ENCODE measurements at regions not wholly inside any gene's neighbourhood (a gene's known extent, or its start where the extent isn't known, plus 50 kb on each side); places are given as distances from the start of the nearest gene placed in this dataset.
"Not testable (repeated sequence)": the region's sequence is repeated elsewhere in the genome, so short reads cannot be mapped to it uniquely, and the experiment has no call there.

DNA sequence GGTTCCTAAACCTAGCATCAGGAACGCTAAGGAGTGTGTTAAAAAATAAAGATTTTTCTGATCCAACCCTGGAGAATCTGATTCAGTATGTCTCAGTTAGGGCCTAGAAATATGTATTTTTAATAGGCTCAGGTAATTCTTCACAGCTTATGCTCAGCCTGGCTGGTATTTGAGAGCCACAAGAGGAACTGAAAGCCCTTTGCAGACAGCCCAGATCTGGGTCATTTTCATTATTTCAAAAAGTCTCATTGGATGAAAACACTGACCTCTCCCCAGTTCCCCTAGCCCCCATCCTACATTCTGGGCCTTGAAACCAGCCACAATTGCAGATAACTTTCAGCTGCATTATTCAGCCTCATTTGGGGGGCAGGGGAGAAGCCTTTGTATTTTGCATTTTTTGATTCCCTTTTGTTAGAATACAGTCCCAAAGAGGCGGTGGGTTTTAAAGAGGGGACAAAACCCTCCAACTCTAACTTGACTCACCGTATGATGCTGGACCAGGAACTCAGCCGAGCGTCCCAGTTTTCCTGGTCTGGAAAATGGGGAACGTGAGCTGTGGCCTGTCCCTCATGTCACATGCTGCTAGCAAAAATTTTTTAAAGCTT, 66.0 kb upstream of the LARGE1 start:
- DNase-seq (ENCODE audit: low read depth, low spot score), result no peak
- H3K4me3 ChIP-seq (ENCODE audit: low read depth, low read length), result no peak overlapping the region
- TF ChIP-seq, protein P1, sequence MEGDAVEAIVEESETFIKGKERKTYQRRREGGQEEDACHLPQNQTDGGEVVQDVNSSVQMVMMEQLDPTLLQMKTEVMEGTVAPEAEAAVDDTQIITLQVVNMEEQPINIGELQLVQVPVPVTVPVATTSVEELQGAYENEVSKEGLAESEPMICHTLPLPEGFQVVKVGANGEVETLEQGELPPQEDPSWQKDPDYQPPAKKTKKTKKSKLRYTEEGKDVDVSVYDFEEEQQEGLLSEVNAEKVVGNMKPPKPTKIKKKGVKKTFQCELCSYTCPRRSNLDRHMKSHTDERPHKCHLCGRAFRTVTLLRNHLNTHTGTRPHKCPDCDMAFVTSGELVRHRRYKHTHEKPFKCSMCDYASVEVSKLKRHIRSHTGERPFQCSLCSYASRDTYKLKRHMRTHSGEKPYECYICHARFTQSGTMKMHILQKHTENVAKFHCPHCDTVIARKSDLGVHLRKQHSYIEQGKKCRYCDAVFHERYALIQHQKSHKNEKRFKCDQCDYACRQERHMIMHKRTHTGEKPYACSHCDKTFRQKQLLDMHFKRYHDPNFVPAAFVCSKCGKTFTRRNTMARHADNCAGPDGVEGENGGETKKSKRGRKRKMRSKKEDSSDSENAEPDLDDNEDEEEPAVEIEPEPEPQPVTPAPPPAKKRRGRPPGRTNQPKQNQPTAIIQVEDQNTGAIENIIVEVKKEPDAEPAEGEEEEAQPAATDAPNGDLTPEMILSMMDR (IDR thresholded peaks at IDR 0.05; ENCODE audit: low read depth, low read length), result no peak
- in situ Hi-C loops (cut with HindIII; ENCODE audit: low sequenced_read_pairs), result no loop called here

DNA sequence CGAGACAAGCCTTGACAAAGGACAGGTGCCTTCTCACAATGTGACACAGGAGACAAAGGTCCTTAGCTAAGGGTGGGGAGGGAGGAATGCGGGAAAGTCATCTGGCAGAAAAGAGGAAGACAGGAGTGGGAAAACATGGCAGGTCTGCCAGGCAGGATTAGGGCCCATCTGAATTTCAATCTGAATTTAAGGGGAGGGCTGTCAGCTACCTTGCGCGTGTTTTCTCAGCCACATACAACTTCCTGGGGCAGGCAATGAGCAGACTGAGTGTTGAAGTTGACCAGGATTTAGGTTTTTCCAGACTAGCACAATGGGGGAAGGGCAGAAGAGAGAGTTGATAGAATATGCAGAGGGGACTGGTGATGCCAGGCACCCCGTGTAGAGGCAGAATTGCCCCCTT, 66.7 kb upstream of the LARGE1 start:
- no peak overlapping the region for H3K4me3 ChIP-seq (ENCODE audit: low read depth, low read length)
- DNase-seq (ENCODE audit: low read depth, low spot score), result no peak
- in situ Hi-C loops (cut with HindIII; ENCODE audit: low sequenced_read_pairs), result no loop called here
- TF ChIP-seq, protein P1 (IDR thresholded peaks at IDR 0.05; ENCODE audit: low read depth, low read length), result no peak

DNA sequence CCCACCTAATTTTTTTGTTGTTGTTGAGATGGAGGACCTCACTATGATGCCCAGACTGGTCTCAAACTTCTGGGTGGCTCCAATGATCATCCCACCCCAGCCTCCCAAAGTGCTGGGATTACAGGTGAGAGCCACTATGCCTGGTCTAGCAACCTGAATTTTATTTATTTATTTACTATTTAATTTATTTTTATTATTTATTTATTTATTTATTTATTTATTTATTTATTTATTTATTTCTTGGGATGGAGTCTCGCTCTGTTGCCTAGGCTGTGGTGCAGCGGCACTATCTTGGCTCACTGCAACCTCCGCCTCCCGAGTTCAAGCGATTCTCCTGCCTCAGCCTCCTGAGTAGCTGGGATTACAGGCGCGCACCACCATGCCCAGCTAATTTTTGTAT, 69.0 kb upstream of the LARGE1 start:
- in situ Hi-C loops (cut with HindIII; ENCODE audit: low sequenced_read_pairs); H3K4me3 ChIP-seq (ENCODE audit: low read depth, low read length); DNase-seq (ENCODE audit: low read depth, low spot score): not testable (repeated sequence)

DNA sequence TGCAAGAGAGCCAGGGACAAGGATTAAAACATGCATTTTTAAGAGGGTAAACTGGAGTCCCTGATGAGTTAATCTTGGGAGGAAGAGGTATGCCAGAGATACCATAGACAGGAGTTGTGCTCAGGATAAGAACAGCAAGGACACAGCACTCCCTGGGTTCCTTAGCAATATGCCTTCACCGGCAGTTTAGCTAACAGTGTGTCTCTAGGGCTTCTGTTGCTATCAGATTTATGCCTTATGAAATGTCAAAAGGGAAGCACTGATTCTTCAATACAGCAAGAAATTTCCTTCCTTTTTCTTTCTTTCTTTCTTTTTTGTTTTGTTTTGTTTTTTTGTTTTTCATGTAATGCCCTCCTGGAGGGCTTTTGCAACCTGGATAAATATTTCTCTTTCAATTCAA, 71.3 kb upstream of the LARGE1 start:
- in situ Hi-C loops (cut with HindIII; ENCODE audit: low sequenced_read_pairs), result no loop called here
- DNase-seq (ENCODE audit: low read depth, low spot score), result no peak
- H3K4me3 ChIP-seq (ENCODE audit: low read depth, low read length), result no peak overlapping the region
- TF ChIP-seq, protein P1 (IDR thresholded peaks at IDR 0.05; ENCODE audit: low read depth, low read length), result no peak

DNA sequence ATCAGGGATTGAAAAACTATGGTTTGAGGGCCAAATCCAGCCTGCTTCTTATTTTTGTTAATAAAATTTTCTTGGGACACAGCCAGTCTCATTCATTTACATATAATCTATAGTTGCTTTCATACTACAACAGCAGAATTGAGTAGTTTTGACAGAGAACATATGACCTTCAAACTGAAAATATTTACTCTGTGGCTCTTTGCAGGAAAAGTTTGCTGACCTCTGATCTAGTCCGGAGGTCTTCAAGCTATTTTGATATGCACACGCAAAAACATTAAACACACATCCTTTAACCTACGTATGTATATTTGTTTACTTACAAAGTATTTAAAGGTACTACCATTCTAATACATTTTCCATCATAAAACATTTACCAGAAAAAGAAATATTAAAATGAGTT, 76.5 kb upstream of the LARGE1 start:
- no peak for DNase-seq (ENCODE audit: low read depth, low spot score)
- no peak overlapping the region for H3K4me3 ChIP-seq (ENCODE audit: low read depth, low read length)
- in situ Hi-C loops (cut with HindIII; ENCODE audit: low sequenced_read_pairs), result no loop called here
- TF ChIP-seq, protein P1 (IDR thresholded peaks at IDR 0.05; ENCODE audit: low read depth, low read length), result no peak

DNA sequence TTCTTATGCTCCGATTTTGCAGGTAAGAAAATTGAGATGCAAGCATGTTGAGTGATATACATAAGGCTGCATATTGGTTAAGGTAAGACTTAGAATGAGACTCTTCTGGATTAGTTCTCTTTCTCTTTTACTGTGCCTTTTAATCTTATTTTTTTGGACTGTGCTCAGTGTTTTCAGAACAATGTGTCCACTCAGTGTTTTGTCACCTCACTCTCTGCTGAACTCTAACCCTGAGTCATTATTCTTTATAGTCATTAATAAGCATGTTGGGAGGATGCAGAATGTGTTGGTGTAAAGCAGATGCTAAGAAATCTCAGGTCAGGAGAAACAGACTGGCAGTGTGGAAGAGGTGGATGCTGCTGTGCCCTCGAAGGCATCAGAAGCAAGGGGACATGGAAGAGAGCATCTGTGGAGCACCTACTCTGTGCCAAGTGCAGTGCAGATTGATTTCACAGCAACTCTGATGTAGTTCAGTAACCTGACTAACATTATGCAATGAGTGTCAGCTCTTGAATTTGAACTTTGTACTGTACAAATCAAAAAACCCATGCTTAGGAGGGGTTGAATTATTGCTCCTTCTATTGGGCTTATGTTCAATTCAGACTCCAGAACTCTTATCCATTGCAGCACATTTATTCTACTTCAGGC, 80.7 kb upstream of the LARGE1 start:
- DNase-seq (ENCODE audit: low read depth, low spot score), result no peak
- TF ChIP-seq, protein P1 (IDR thresholded peaks at IDR 0.05; ENCODE audit: low read depth, low read length), result no peak
- no peak overlapping the region for H3K4me3 ChIP-seq (ENCODE audit: low read depth, low read length)
- in situ Hi-C loops (cut with HindIII; ENCODE audit: low sequenced_read_pairs), result no loop called here

DNA sequence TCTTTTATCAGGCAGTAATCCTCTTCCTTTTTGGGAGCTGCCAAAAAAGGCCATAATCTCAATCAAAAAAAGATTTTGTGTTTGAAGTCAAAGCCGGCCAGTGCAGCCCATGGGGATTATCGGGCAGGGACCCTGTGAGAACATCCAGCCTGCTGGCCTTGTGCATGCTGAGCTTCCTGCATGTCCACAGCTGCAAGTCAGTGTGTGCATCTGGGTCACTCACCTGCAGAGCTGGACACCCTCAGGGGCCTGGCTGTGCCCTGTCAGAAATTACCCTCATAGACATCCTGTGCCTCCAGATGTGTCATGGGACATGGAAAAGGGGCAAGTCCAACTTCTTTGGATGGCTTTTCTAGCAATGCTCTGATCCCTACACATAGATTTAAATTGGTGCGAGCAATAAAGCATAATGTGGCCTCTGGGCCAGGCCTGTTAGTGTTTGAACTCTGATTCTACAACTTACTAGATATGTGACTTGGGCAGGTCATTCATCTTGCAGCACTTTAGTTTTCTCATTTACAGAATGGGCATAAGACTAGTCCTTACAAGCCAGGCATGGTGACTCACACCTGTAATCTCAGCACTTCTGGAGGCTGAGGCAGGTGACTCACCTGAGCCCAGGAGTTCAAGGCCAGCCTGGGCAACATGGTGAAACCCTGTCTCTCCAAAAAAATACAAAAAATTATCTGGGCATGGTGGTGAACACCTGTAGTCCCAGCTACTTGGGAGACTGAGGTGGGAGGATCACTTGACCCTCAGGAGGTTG, 81.6 kb upstream of the LARGE1 start:
- in situ Hi-C loops (cut with HindIII; ENCODE audit: low sequenced_read_pairs), result no loop called here
- DNase-seq (ENCODE audit: low read depth, low spot score), result no peak
- no peak overlapping the region for H3K4me3 ChIP-seq (ENCODE audit: low read depth, low read length)
- TF ChIP-seq, protein P1 (IDR thresholded peaks at IDR 0.05; ENCODE audit: low read depth, low read length), result no peak
